Natural killer cell (primary cell): ENCODE measurements at regions not wholly inside any gene's neighbourhood (a gene's known extent, or its start where the extent isn't known, plus 50 kb on each side); places are given as distances from the start of the nearest gene placed in this dataset.

ENCODE experiments used
- ATAC-seq, 3 donors: fragments of 150-1000 bp in 2 of 3; fragments of 200-7000 bp in 1 of 3; cut with Tn5 transposase; 1 replicate in 1 of 3; 2 replicates in 2 of 3; pipeline ENCODE4 v1.10.0; 2021; ENCODE audit warnings: mild to moderate bottlenecking in 2 of 3, moderate library complexity in 2 of 3
- DNase-seq, 2 donors: peaks; one replicate each; pipeline versions ENCODE4 v3.0.0 to v3.0.0-alpha.2; 2013 to 2021; ENCODE audit warnings: mixed read lengths in 1 of 2
- H3K27ac ChIP-seq: one replicate; pipeline ENCODE4 v1.5.1; 2013; ENCODE audit warnings: mild to moderate bottlenecking, low read length
- H3K27me3 ChIP-seq: one replicate; pipeline ENCODE4 v1.6.1; 2013; ENCODE audit warnings: low read length; ENCODE audit not compliant: control insufficient read depth, insufficient read depth
- H3K36me3 ChIP-seq: one replicate; pipeline ENCODE4 v1.6.1; 2013; ENCODE audit warnings: low read length; ENCODE audit not compliant: control insufficient read depth, insufficient read depth
- H3K4me1 ChIP-seq: one replicate; pipeline ENCODE4 v1.6.1; 2013; ENCODE audit warnings: low read length; ENCODE audit not compliant: control insufficient read depth, insufficient read depth
- H3K4me3 ChIP-seq: one replicate; pipeline ENCODE4 v1.5.1; 2013; ENCODE audit warnings: low read length
- H3K9me3 ChIP-seq: one replicate; pipeline ENCODE4 v1.6.1; 2013; ENCODE audit warnings: low read length; ENCODE audit not compliant: control insufficient read depth, insufficient read depth
- H3K27ac Mint-ChIP-seq, 2 donors: one replicate each; pipeline ENCODE4 v1.8.0; 2022; ENCODE audit warnings: mild to moderate bottlenecking in 2 of 2, mixed read lengths in 2 of 2, moderate library complexity in 1 of 2
- H3K27me3 Mint-ChIP-seq, 2 donors: one replicate each; pipeline ENCODE4 v1.8.0; 2022; ENCODE audit warnings: low read depth in 2 of 2, mixed read lengths in 2 of 2
- H3K36me3 Mint-ChIP-seq: one replicate; pipeline ENCODE4 v1.8.0; 2022; ENCODE audit warnings: mixed read lengths
- H3K4me1 Mint-ChIP-seq, 2 donors: one replicate each; pipeline ENCODE4 v1.8.0; 2022; ENCODE audit warnings: mixed read lengths in 2 of 2
- H3K4me3 Mint-ChIP-seq: one replicate; pipeline ENCODE4 v1.8.0; 2022; ENCODE audit warnings: mild to moderate bottlenecking, moderate library complexity, mixed read lengths
- H3K9me3 Mint-ChIP-seq, 2 donors: one replicate each; pipeline ENCODE4 v1.8.0; 2022; ENCODE audit warnings: mixed read lengths in 2 of 2
- WGBS: methylation state at CpG from one replicate; pipeline ENCODE4 v1.1.7; 2013; ENCODE audit warnings: missing lambda C conversion rate; ENCODE audit not compliant: insufficient coverage; 5-methylcytosine and 5-hydroxymethylcytosine counted together
- intact Hi-C: fragments of 100-400 bp; cut with micrococcal nuclease; formaldehyde crosslinking; loops from one replicate; pipeline ENCODE4 v1.14.2; 2022
- TF ChIP-seq, protein P1 (sequence below): fragments of 200-600 bp; IDR thresholded peaks from one replicate; pipeline ENCODE4 v1.8.0; 2022; ENCODE audit warnings: antibody characterized with exemption

DNA sequence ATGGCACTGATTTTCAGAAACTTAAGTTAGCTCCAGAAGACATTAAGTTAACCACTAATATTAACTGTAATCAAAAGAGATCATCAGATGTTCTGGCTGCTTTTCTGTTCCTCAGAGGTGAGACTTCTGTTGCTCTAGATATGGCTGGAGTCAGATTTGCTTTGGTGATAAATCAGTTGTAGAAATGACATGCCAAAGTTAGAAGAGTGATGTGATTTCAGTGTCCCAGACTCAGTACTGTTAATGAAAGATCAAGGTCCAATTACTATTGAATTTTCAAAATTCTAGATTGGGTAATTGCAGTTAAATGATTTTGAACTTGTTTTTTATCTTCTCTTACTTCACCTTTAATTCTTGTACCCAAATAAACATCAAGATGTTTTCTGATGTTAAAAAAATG is 402.4 kb upstream of the SYNCRIP start:
- Mint-ChIP-seq H3K27me3 (no peaks in the 10 kb centered on the region), H3K4me1 (no peaks in the 10 kb centered on the region), H3K4me3 (no peak overlapping the region), H3K27ac (no peak overlapping the region), H3K36me3 (no peaks in the 10 kb centered on the region), H3K9me3 (peaks cover 10 to 15% of the 10 kb centered on the region in 2 donors)
- intact Hi-C loops, result no loop called here
- DNase-seq, result no peak
- H3K27me3 ChIP-seq, result no peaks in the 10 kb centered on the region
- no peak overlapping the region for H3K27ac ChIP-seq
- no peaks in the 10 kb centered on the region for H3K4me1 ChIP-seq
- H3K4me3 ChIP-seq, result no peak overlapping the region
- no peaks in the 10 kb centered on the region for H3K36me3 ChIP-seq
- no peaks in the 10 kb centered on the region for H3K9me3 ChIP-seq
- TF ChIP-seq, protein P1, sequence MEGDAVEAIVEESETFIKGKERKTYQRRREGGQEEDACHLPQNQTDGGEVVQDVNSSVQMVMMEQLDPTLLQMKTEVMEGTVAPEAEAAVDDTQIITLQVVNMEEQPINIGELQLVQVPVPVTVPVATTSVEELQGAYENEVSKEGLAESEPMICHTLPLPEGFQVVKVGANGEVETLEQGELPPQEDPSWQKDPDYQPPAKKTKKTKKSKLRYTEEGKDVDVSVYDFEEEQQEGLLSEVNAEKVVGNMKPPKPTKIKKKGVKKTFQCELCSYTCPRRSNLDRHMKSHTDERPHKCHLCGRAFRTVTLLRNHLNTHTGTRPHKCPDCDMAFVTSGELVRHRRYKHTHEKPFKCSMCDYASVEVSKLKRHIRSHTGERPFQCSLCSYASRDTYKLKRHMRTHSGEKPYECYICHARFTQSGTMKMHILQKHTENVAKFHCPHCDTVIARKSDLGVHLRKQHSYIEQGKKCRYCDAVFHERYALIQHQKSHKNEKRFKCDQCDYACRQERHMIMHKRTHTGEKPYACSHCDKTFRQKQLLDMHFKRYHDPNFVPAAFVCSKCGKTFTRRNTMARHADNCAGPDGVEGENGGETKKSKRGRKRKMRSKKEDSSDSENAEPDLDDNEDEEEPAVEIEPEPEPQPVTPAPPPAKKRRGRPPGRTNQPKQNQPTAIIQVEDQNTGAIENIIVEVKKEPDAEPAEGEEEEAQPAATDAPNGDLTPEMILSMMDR, result no peak
- ATAC-seq, result no peak

DNA sequence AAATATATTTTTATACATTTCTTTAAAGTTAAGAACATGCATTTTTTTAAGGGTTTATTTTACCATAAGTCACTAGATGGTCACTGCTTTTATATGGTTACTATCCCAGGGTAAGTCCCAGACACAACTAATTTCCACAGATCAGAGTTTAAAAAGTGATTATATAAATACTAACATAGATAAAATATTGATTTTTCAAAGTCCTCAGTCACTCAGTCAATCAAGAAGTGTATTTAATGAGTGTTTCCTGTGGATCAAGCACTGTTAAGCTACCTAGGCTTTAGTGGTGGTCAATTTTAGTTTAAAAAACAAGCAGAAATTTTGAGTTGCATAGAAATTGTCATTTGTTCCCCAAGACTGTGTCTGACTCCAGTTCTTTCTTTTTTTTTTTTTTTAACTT is 399.5 kb upstream of the SYNCRIP start:
- intact Hi-C loops, result no loop called here
- Histone ChIP-seq H3K9me3 (no peaks in the 10 kb centered on the region), H3K4me1 (no peaks in the 10 kb centered on the region), H3K4me3 (no peak overlapping the region), H3K27me3 (no peaks in the 10 kb centered on the region), H3K27ac (no peak overlapping the region), H3K36me3 (no peaks in the 10 kb centered on the region)
- H3K27me3 Mint-ChIP-seq, result no peaks in the 10 kb centered on the region
- no peaks in the 10 kb centered on the region for H3K4me1 Mint-ChIP-seq
- H3K4me3 Mint-ChIP-seq, result no peak overlapping the region
- H3K9me3 Mint-ChIP-seq, result peaks cover 14 to 18% of the 10 kb centered on the region in 2 donors
- DNase-seq, result no peak
- H3K27ac Mint-ChIP-seq, result no peak overlapping the region
- TF ChIP-seq, protein P1, result no peak
- no peaks in the 10 kb centered on the region for H3K36me3 Mint-ChIP-seq
- ATAC-seq, result no peak

- Histone ChIP-seq H3K4me1 (no peaks in the 10 kb centered on the region), H3K9me3 (peaks cover 2% of the 10 kb centered on the region), H3K27me3 (no peaks in the 10 kb centered on the region), H3K4me3 (no peak overlapping the region), H3K36me3 (no peaks in the 10 kb centered on the region), H3K27ac (no peak overlapping the region)
- H3K27me3 Mint-ChIP-seq, result no peaks in the 10 kb centered on the region
- H3K27ac Mint-ChIP-seq, result no peak overlapping the region
- intact Hi-C loops, result no loop called here
- no peaks in the 10 kb centered on the region for H3K4me1 Mint-ChIP-seq
- TF ChIP-seq, protein P1, result no peak
- H3K4me3 Mint-ChIP-seq, result no peak overlapping the region
- no peak for ATAC-seq
- no peak for DNase-seq
- peaks cover 16 to 22% of the 10 kb centered on the region in 2 donors for H3K9me3 Mint-ChIP-seq
- WGBS, result 73% methylated on average over 2 of the region's 2 CpGs
- no peaks in the 10 kb centered on the region for H3K36me3 Mint-ChIP-seq
Measured at GRCh38 chr6:86031713-86032112, 389.0 kb upstream of the SYNCRIP start.

- H3K4me1 Mint-ChIP-seq, result no peaks in the 10 kb centered on the region
- DNase-seq (no peak), ATAC-seq (no peak)
- H3K27ac Mint-ChIP-seq, result no peak overlapping the region
- H3K27ac ChIP-seq, result no peak overlapping the region
- no peaks in the 10 kb centered on the region for H3K36me3 ChIP-seq
- no peak overlapping the region for H3K4me3 Mint-ChIP-seq
- no peaks in the 10 kb centered on the region for H3K36me3 Mint-ChIP-seq
- intact Hi-C loops, result no loop called here
- peaks cover 16 to 22% of the 10 kb centered on the region in 2 donors for H3K9me3 Mint-ChIP-seq
- no peak overlapping the region for H3K4me3 ChIP-seq
- H3K27me3 ChIP-seq, result no peaks in the 10 kb centered on the region
- TF ChIP-seq, protein P1, result no peak
- 84% methylated on average over 3 of the region's 3 CpGs for WGBS
- H3K4me1 ChIP-seq, result no peaks in the 10 kb centered on the region
- H3K9me3 ChIP-seq, result peaks cover 2% of the 10 kb centered on the region
- no peaks in the 10 kb centered on the region for H3K27me3 Mint-ChIP-seq
Measured at GRCh38 chr6:86030875-86031274, 388.2 kb upstream of the SYNCRIP start.
